ENCODE measurements at regions not wholly inside any gene's neighbourhood (a gene's known extent, or its start where the extent isn't known, plus 50 kb on each side); places are given as distances from the start of the nearest gene placed in this dataset.

- Histone ChIP-seq H3K79me2 (ENCODE audit: low read length) (no peaks in the 10 kb centered on the region), H3K9ac (ENCODE audit: low read length) (no peak overlapping the region), H2AFZ (ENCODE audit: low read length) (no peak overlapping the region), H3K9me2 (replicated peaks; ENCODE audit: insufficient read depth, low read length) (no peaks in the 10 kb centered on the region), H3K4me1 (ENCODE audit: low read length) (no peaks in the 10 kb centered on the region), H3K4me2 (ENCODE audit: low read depth, low read length, poor library complexity, severe bottlenecking) (no peak overlapping the region), H3K27me3 (ENCODE audit: low read length) (no peaks in the 10 kb centered on the region), H3K4me3 (ENCODE audit: low read length) (no peak overlapping the region), H3K9me3 (ENCODE audit: low read length) (no peaks in the 10 kb centered on the region), H3K27ac (ENCODE audit: low read length) (no peak overlapping the region), H4K20me1 (ENCODE audit: insufficient read depth, low read depth, low read length) (no peaks in the 10 kb centered on the region), H3K36me3 (ENCODE audit: insufficient read depth, low read length) (no peaks in the 10 kb centered on the region)
- no peak for DNase-seq
Observed at GRCh38 chr1:30490554-30491053, 232.8 kb downstream of the MATN1 start.

GRCh38 chr1:30489737-30490389 is 233.5 kb downstream of the MATN1 start:
- Histone ChIP-seq H4K20me1 (ENCODE audit: insufficient read depth, low read depth, low read length) (no peaks in the 10 kb centered on the region), H3K9me2 (replicated peaks; ENCODE audit: insufficient read depth, low read length) (no peaks in the 10 kb centered on the region), H3K9ac (ENCODE audit: low read length) (no peak overlapping the region), H3K4me1 (ENCODE audit: low read length) (no peaks in the 10 kb centered on the region), H3K79me2 (ENCODE audit: low read length) (no peaks in the 10 kb centered on the region), H3K4me3 (ENCODE audit: low read length) (no peak overlapping the region), H3K27me3 (ENCODE audit: low read length) (no peaks in the 10 kb centered on the region), H3K36me3 (ENCODE audit: insufficient read depth, low read length) (no peaks in the 10 kb centered on the region), H3K4me2 (ENCODE audit: low read depth, low read length, poor library complexity, severe bottlenecking) (no peak overlapping the region), H3K9me3 (ENCODE audit: low read length) (no peaks in the 10 kb centered on the region), H3K27ac (ENCODE audit: low read length) (no peak overlapping the region), H2AFZ (ENCODE audit: low read length) (no peak overlapping the region)
- no peak for DNase-seq

- Histone ChIP-seq H4K20me1 (ENCODE audit: insufficient read depth, low read depth, low read length) (no peaks in the 10 kb centered on the region), H3K9me2 (replicated peaks; ENCODE audit: insufficient read depth, low read length) (no peaks in the 10 kb centered on the region), H3K36me3 (ENCODE audit: insufficient read depth, low read length) (no peaks in the 10 kb centered on the region), H3K4me2 (ENCODE audit: low read depth, low read length, poor library complexity, severe bottlenecking) (no peak overlapping the region), H3K4me3 (ENCODE audit: low read length) (no peak overlapping the region), H3K4me1 (ENCODE audit: low read length) (no peaks in the 10 kb centered on the region), H3K9me3 (ENCODE audit: low read length) (peaks cover 1% of the 10 kb centered on the region; the same call in 1 of the 2 replicates), H2AFZ (ENCODE audit: low read length) (no peak overlapping the region), H3K27me3 (ENCODE audit: low read length) (no peaks in the 10 kb centered on the region), H3K9ac (ENCODE audit: low read length) (no peak overlapping the region), H3K79me2 (ENCODE audit: low read length) (no peaks in the 10 kb centered on the region), H3K27ac (ENCODE audit: low read length) (no peak overlapping the region)
- DNase-seq, result no peak
Observed at GRCh38 chr1:30488324-30488913, 235.0 kb downstream of the MATN1 start.

DNA sequence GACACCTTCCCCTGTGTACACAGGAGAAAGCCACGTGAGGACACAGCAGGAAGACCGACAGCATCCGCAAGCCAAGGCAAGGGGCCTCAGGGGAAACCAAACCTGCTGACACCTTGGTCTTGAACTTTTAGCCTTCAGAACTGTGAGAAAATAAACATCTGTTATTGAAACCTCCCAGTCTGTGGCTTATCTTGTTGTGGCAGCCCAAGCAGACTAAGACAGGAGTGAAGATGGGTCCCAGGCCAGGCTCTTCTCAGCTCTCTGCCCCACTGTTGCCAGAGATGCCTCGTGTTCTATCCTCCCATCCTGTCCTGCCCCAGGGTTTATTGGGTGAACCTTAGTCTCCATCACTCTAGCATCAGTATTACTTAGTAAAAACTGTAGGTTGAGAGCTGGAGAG is 236.3 kb downstream of the MATN1 start:
- no peak for DNase-seq
- Histone ChIP-seq H3K27me3 (ENCODE audit: low read length) (no peaks in the 10 kb centered on the region), H3K4me2 (ENCODE audit: low read depth, low read length, poor library complexity, severe bottlenecking) (no peak overlapping the region)

GRCh38 chr1:30485072-30485471 is 238.3 kb downstream of the MATN1 start:
- Histone ChIP-seq H3K27ac (ENCODE audit: low read length) (no peak overlapping the region), H3K36me3 (ENCODE audit: insufficient read depth, low read length) (no peaks in the 10 kb centered on the region), H3K9ac (ENCODE audit: low read length) (no peak overlapping the region)

More for the DNA sequence above, 236.3 kb downstream of the MATN1 start:
- no peaks in the 10 kb centered on the region for H3K9me2 ChIP-seq (replicated peaks; ENCODE audit: insufficient read depth, low read length)
- peaks cover 13% of the 10 kb centered on the region; the same call in 1 of the 2 replicates for H3K9me3 ChIP-seq (ENCODE audit: low read length)
- no peaks in the 10 kb centered on the region for H3K36me3 ChIP-seq (ENCODE audit: insufficient read depth, low read length)
- H3K4me3 ChIP-seq (ENCODE audit: low read length), result no peak overlapping the region
- H3K4me1 ChIP-seq (ENCODE audit: low read length), result no peaks in the 10 kb centered on the region
- H3K79me2 ChIP-seq (ENCODE audit: low read length), result no peaks in the 10 kb centered on the region
- no peak overlapping the region for H2AFZ ChIP-seq (ENCODE audit: low read length)
- H3K9ac ChIP-seq (ENCODE audit: low read length), result no peak overlapping the region
- H4K20me1 ChIP-seq (ENCODE audit: insufficient read depth, low read depth, low read length), result no peaks in the 10 kb centered on the region
- no peak overlapping the region for H3K27ac ChIP-seq (ENCODE audit: low read length)

GRCh38 chr1:30484668-30485067 is 238.7 kb downstream of the MATN1 start:
- H2AFZ ChIP-seq (ENCODE audit: low read length), result no peak overlapping the region
- H3K36me3 ChIP-seq (ENCODE audit: insufficient read depth, low read length), result no peaks in the 10 kb centered on the region
- no peaks in the 10 kb centered on the region for H3K9me2 ChIP-seq (replicated peaks; ENCODE audit: insufficient read depth, low read length)
- DNase-seq, result no peak
- H3K27ac ChIP-seq (ENCODE audit: low read length), result no peak overlapping the region
- H3K9me3 ChIP-seq (ENCODE audit: low read length), result peaks cover 22% of the 10 kb centered on the region; the same call in 1 of the 2 replicates
- H3K79me2 ChIP-seq (ENCODE audit: low read length), result no peaks in the 10 kb centered on the region
- H3K9ac ChIP-seq (ENCODE audit: low read length), result no peak overlapping the region
- no peaks in the 10 kb centered on the region for H3K4me1 ChIP-seq (ENCODE audit: low read length)
- H3K27me3 ChIP-seq (ENCODE audit: low read length), result no peaks in the 10 kb centered on the region
- H4K20me1 ChIP-seq (ENCODE audit: insufficient read depth, low read depth, low read length), result no peaks in the 10 kb centered on the region
- no peak overlapping the region for H3K4me2 ChIP-seq (ENCODE audit: low read depth, low read length, poor library complexity, severe bottlenecking)
- no peak overlapping the region for H3K4me3 ChIP-seq (ENCODE audit: low read length)

More at GRCh38 chr1:30485072-30485471, 238.3 kb downstream of the MATN1 start:
- no peaks in the 10 kb centered on the region for H3K27me3 ChIP-seq (ENCODE audit: low read length)
- no peaks in the 10 kb centered on the region for H3K9me2 ChIP-seq (replicated peaks; ENCODE audit: insufficient read depth, low read length)
- peaks cover 22% of the 10 kb centered on the region; the same call in 1 of the 2 replicates for H3K9me3 ChIP-seq (ENCODE audit: low read length)
- no peak for DNase-seq
- H3K4me3 ChIP-seq (ENCODE audit: low read length), result no peak overlapping the region
- no peaks in the 10 kb centered on the region for H3K79me2 ChIP-seq (ENCODE audit: low read length)
- no peak overlapping the region for H2AFZ ChIP-seq (ENCODE audit: low read length)
- H3K4me2 ChIP-seq (ENCODE audit: low read depth, low read length, poor library complexity, severe bottlenecking), result no peak overlapping the region
- H4K20me1 ChIP-seq (ENCODE audit: insufficient read depth, low read depth, low read length), result no peaks in the 10 kb centered on the region
- no peaks in the 10 kb centered on the region for H3K4me1 ChIP-seq (ENCODE audit: low read length)

DNA sequence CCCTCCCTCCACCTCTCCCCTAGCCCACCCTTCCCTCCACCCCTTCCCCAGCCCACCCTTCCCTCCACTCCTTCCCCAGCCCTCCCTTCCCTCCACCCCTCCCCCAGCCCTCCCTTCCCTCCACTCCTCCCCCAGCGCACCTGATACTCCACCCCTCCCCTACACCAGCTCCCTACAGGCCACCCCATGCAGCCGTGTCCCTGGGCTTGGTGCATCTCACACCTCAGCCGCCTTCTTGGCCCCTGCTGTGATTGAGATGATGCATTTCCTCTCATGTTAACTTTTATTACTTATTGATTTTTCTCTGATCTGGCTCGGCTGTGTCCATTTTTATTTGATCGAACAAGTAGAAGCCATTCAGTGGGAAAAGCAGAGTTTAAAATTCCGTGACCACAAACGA is 243.8 kb downstream of the MATN1 start:
- Histone ChIP-seq H3K4me1 (ENCODE audit: low read length) (no peaks in the 10 kb centered on the region), H3K4me2 (ENCODE audit: low read depth, low read length, poor library complexity, severe bottlenecking) (no peak overlapping the region), H3K27me3 (ENCODE audit: low read length) (no peaks in the 10 kb centered on the region), H4K20me1 (ENCODE audit: insufficient read depth, low read depth, low read length) (no peaks in the 10 kb centered on the region), H3K9ac (ENCODE audit: low read length) (no peak overlapping the region), H3K4me3 (ENCODE audit: low read length) (no peak overlapping the region), H3K79me2 (ENCODE audit: low read length) (no peaks in the 10 kb centered on the region), H3K27ac (ENCODE audit: low read length) (no peak overlapping the region), H3K9me3 (ENCODE audit: low read length) (peaks cover 22% of the 10 kb centered on the region; the same call in 1 of the 2 replicates), H3K9me2 (replicated peaks; ENCODE audit: insufficient read depth, low read length) (no peaks in the 10 kb centered on the region), H3K36me3 (ENCODE audit: insufficient read depth, low read length) (no peaks in the 10 kb centered on the region), H2AFZ (ENCODE audit: low read length) (no peak overlapping the region)
- no peak for DNase-seq

DNA sequence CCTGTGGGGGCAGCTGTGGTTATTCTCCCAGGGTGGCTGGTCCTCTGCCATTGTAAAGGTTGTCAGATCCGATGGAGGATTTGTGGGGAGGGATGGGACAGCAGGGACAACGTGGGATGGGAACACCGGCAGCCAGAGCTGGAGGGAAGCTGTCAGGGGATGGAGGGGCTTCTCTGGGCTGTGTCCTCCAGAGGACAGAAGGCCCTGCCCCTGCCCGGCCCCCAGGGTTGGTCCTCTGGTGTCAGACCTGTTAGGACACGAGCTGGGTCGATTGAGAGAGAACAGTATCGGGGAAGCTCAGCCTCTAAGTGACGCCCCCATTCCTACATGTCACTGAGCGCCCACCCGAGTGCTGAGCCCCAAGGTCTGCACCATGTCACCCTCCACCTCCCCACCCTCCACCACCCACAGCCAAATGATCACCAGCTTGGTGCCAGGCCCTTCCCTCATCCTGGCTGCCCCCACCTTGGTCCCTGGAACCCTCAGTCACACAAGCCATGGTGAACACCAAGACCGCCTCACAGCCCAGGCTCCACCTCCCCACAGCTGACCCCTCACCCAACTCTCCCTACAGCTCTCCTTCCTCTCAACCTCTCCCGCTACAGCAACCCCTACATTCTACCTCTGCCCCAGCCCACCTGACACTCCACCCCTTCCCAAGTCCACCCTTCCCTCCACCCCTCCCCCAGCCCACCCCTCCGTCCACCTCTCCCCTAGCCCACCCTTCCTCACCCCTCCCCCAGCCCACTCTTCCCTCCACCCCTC is 244.4 kb downstream of the MATN1 start:
- Histone ChIP-seq H3K9ac (ENCODE audit: low read length) (no peak overlapping the region), H3K9me2 (replicated peaks; ENCODE audit: insufficient read depth, low read length) (no peaks in the 10 kb centered on the region), H2AFZ (ENCODE audit: low read length) (no peak overlapping the region), H3K36me3 (ENCODE audit: insufficient read depth, low read length) (no peaks in the 10 kb centered on the region), H4K20me1 (ENCODE audit: insufficient read depth, low read depth, low read length) (no peaks in the 10 kb centered on the region), H3K9me3 (ENCODE audit: low read length) (peaks cover 22% of the 10 kb centered on the region; the same call in 1 of the 2 replicates), H3K27ac (ENCODE audit: low read length) (no peak overlapping the region), H3K79me2 (ENCODE audit: low read length) (no peaks in the 10 kb centered on the region), H3K4me1 (ENCODE audit: low read length) (no peaks in the 10 kb centered on the region), H3K4me2 (ENCODE audit: low read depth, low read length, poor library complexity, severe bottlenecking) (no peak overlapping the region), H3K4me3 (ENCODE audit: low read length) (no peak overlapping the region), H3K27me3 (ENCODE audit: low read length) (no peaks in the 10 kb centered on the region)
- DNase-seq, result no peak
